ENCODE measurements at regions not wholly inside any gene's neighbourhood (a gene's known extent, or its start where the extent isn't known, plus 50 kb on each side); places are given as distances from the start of the nearest gene placed in this dataset.

DNA sequence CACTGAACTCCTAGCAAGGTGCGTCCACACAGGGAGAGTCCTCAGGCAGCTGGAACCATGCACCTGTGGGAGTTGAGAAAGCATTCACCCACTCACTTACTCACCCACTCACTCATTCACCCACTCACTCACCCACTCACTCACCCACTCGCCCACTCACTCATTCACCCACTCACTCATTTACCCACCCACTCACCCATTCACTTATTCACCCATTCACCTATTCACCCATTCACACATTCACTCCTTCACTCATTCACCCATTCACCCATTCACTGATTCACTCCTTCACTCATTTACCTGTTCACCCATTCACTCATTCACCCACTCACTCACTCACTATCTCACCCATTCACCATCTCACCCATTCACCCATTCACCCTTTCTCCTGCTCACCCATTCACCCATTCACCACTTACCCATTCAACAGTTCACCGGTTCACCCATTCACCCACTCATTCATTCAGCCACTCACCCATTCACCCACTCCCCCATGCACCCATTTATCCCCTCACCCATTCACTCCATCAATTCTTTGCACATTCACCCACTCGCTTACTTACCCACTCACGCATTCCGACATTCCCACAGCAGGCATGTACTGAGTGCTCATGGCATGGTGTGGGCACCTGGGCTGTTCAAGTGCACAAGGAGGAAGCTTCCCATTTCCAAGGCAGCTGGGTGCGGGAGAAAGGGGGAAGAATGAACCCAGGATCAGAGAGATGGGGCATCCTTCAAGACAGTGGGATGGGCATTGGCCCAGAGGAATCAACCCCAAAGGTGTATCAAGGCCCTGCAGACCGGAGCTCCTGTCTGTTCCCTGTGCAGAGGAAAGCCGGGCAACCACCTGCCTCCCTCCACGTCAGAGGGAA lies 135.2 kb upstream of the C14orf180 start:
- H3K4me3 ChIP-seq (ENCODE audit: low read depth, low read length): no peak overlapping the region
- DNase-seq (ENCODE audit: low read depth): no peak
- TF ChIP-seq, protein P1, sequence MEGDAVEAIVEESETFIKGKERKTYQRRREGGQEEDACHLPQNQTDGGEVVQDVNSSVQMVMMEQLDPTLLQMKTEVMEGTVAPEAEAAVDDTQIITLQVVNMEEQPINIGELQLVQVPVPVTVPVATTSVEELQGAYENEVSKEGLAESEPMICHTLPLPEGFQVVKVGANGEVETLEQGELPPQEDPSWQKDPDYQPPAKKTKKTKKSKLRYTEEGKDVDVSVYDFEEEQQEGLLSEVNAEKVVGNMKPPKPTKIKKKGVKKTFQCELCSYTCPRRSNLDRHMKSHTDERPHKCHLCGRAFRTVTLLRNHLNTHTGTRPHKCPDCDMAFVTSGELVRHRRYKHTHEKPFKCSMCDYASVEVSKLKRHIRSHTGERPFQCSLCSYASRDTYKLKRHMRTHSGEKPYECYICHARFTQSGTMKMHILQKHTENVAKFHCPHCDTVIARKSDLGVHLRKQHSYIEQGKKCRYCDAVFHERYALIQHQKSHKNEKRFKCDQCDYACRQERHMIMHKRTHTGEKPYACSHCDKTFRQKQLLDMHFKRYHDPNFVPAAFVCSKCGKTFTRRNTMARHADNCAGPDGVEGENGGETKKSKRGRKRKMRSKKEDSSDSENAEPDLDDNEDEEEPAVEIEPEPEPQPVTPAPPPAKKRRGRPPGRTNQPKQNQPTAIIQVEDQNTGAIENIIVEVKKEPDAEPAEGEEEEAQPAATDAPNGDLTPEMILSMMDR (IDR thresholded peaks at IDR 0.05; ENCODE audit: control insufficient read depth, extremely low read depth, insufficient read depth): no peak

- no peak overlapping the region for H3K4me3 ChIP-seq (ENCODE audit: low read depth, low read length)
- DNase-seq (ENCODE audit: low read depth): no peak
- TF ChIP-seq, protein P1 (IDR thresholded peaks at IDR 0.05; ENCODE audit: control insufficient read depth, extremely low read depth, insufficient read depth): no peak
These were observed 134.5 kb upstream of the C14orf180 start for GRCh38 chr14:104445086-104445485.

GRCh38 chr14:104445832-104446381 lies 133.7 kb upstream of the C14orf180 start:
- H3K4me3 ChIP-seq (ENCODE audit: low read depth, low read length): no peak overlapping the region
- no peak for DNase-seq (ENCODE audit: low read depth)
- TF ChIP-seq, protein P1 (IDR thresholded peaks at IDR 0.05; ENCODE audit: control insufficient read depth, extremely low read depth, insufficient read depth): no peak

- TF ChIP-seq, protein P1 (IDR thresholded peaks at IDR 0.05; ENCODE audit: control insufficient read depth, extremely low read depth, insufficient read depth): no peak
- DNase-seq (ENCODE audit: low read depth): no peak
- no peak overlapping the region for H3K4me3 ChIP-seq (ENCODE audit: low read depth, low read length)
These were observed 133.0 kb upstream of the C14orf180 start for GRCh38 chr14:104446611-104447010.

GRCh38 chr14:104447750-104448149 lies 131.8 kb upstream of the C14orf180 start:
- no peak overlapping the region for H3K4me3 ChIP-seq (ENCODE audit: low read depth, low read length)
- TF ChIP-seq, protein P1 (IDR thresholded peaks at IDR 0.05; ENCODE audit: control insufficient read depth, extremely low read depth, insufficient read depth): no peak
- DNase-seq (ENCODE audit: low read depth): no peak

DNA sequence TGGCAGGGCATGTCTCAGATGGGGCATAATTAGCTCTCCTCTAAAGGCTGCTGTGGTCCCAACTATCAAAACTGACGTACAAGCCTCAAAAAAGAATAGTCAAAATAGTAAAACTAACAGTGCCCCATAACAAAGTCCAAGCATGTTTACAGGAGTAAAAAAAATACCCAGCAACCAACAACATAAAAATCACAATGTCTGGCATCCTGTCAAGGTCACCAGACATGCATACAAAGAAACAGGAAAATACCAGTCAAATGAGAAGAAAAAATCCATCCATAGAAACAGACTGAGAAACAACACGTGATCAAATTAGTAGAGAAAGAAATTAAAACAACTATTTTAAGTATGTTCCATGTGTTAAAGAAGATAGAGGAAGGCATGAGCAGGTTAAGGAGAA lies 131.2 kb upstream of the C14orf180 start:
- no peak overlapping the region for H3K4me3 ChIP-seq (ENCODE audit: low read depth, low read length)
- DNase-seq (ENCODE audit: low read depth): no peak
- TF ChIP-seq, protein P1 (IDR thresholded peaks at IDR 0.05; ENCODE audit: control insufficient read depth, extremely low read depth, insufficient read depth): no peak

Data from LNCaP clone FGC (cell line).